Brain pericyte (primary cell): ENCODE measurements at regions not wholly inside any gene's neighbourhood (a gene's known extent, or its start where the extent isn't known, plus 50 kb on each side); places are given as distances from the start of the nearest gene placed in this dataset.

Experiments
- DNase-seq: peaks from one replicate; pipeline ENCODE4 v3.0.0-alpha.2; 2012; ENCODE audit warnings: low read depth, low spot score

GRCh38 chr5:128667152-128667551 lies 129.1 kb upstream of the FBN2 start:
- no peak for DNase-seq

- no peak for DNase-seq
These were observed 129.7 kb upstream of the FBN2 start for GRCh38 chr5:128667751-128668150.

- DNase-seq: no peak
These were observed 130.9 kb upstream of the FBN2 start for GRCh38 chr5:128668921-128669320.

GRCh38 chr5:128669803-128670202 lies 131.8 kb upstream of the FBN2 start:
- DNase-seq: no peak

- no peak for DNase-seq
These were observed 133.9 kb upstream of the FBN2 start for GRCh38 chr5:128671943-128672342.

GRCh38 chr5:128673000-128673399 lies 135.0 kb upstream of the FBN2 start:
- DNase-seq: no peak

- DNase-seq: no peak
These were observed 135.4 kb upstream of the FBN2 start for GRCh38 chr5:128673411-128673957.

GRCh38 chr5:128673970-128674369 lies 135.9 kb upstream of the FBN2 start:
- DNase-seq: no peak

- no peak for DNase-seq
These were observed 136.9 kb upstream of the FBN2 start for GRCh38 chr5:128674837-128675446.

- DNase-seq: no peak
These were observed 143.1 kb upstream of the FBN2 start for GRCh38 chr5:128681096-128681495.

- DNase-seq: no peak
These were observed 143.9 kb upstream of the FBN2 start for GRCh38 chr5:128681764-128682592.

- DNase-seq: no peak
These were observed 144.6 kb upstream of the FBN2 start for GRCh38 chr5:128682669-128683068.

GRCh38 chr5:128684961-128685360 lies 146.9 kb upstream of the FBN2 start:
- no peak for DNase-seq

- no peak for DNase-seq
These were observed 149.9 kb upstream of the FBN2 start for GRCh38 chr5:128687930-128688329.

GRCh38 chr5:128693764-128694163 lies 155.7 kb upstream of the FBN2 start:
- DNase-seq: no peak

- DNase-seq: no peak
These were observed 157.9 kb upstream of the FBN2 start for GRCh38 chr5:128695791-128696530.

- DNase-seq: no peak
These were observed 163.3 kb upstream of the FBN2 start for GRCh38 chr5:128701301-128701700.

GRCh38 chr5:128703322-128703721 lies 165.3 kb upstream of the FBN2 start:
- DNase-seq: no peak

GRCh38 chr5:128706269-128706668 lies 168.2 kb upstream of the FBN2 start:
- DNase-seq: no peak

GRCh38 chr5:128708841-128709240 lies 170.8 kb upstream of the FBN2 start:
- no peak for DNase-seq

GRCh38 chr5:128711216-128711615 lies 173.2 kb upstream of the FBN2 start:
- no peak for DNase-seq

- no peak for DNase-seq
These were observed 176.5 kb upstream of the FBN2 start for GRCh38 chr5:128714551-128714950.
